ENCODE measurements at regions not wholly inside any gene's neighbourhood (a gene's known extent, or its start where the extent isn't known, plus 50 kb on each side); places are given as distances from the start of the nearest gene placed in this dataset.

- Histone ChIP-seq H3K9me3 (ENCODE audit: control insufficient read depth in 2 of 2, low read length in 2 of 2) (no peaks in the 10 kb centered on the region), H3K4me3 (ENCODE audit: low read depth, low read length) (no peak overlapping the region), H3K27ac (ENCODE audit: insufficient read depth, low read length, poor library complexity, severe bottlenecking) (no peak overlapping the region), H3K27me3 (ENCODE audit: control insufficient read depth, insufficient read depth, low read length) (no peaks in the 10 kb centered on the region), H3K4me1 (ENCODE audit: control insufficient read depth, insufficient read depth, low read length, poor library complexity, severe bottlenecking) (no peaks in the 10 kb centered on the region), H3K36me3 (ENCODE audit: control insufficient read depth, insufficient read depth, low read length) (no peaks in the 10 kb centered on the region)
- peaks cover 0 to 27% (median 9%) of the 10 kb centered on the region in 7 donors for H3K9me3 Mint-ChIP-seq
- DNase-seq (no peak), ATAC-seq (ENCODE audit: low read depth in 2 of 2) (no peak)
- no peaks in the 10 kb centered on the region for H3K27me3 Mint-ChIP-seq
- no peak overlapping the region for H3K27ac Mint-ChIP-seq
- no peaks in the 10 kb centered on the region for H3K4me1 Mint-ChIP-seq
- no peak overlapping the region for H3K4me3 Mint-ChIP-seq
- no peaks in the 10 kb centered on the region for H3K36me3 Mint-ChIP-seq
These were observed 1282.7 kb upstream of the GYPC start for GRCh38 chr2:125373293-125373692.

- Mint-ChIP-seq H3K4me1 (no peaks in the 10 kb centered on the region), H3K4me3 (no peak overlapping the region), H3K9me3 (peaks cover under 1 to 10% (median 8%) of the 10 kb centered on the region in 7 donors), H3K36me3 (no peaks in the 10 kb centered on the region), H3K27ac (no peak overlapping the region), H3K27me3 (no peaks in the 10 kb centered on the region)
- H3K27me3 ChIP-seq (ENCODE audit: control insufficient read depth, insufficient read depth, low read length), result no peaks in the 10 kb centered on the region
- H3K27ac ChIP-seq (ENCODE audit: insufficient read depth, low read length, poor library complexity, severe bottlenecking), result no peak overlapping the region
- no peak overlapping the region for H3K4me3 ChIP-seq (ENCODE audit: low read depth, low read length)
- no peaks in the 10 kb centered on the region for H3K4me1 ChIP-seq (ENCODE audit: control insufficient read depth, insufficient read depth, low read length, poor library complexity, severe bottlenecking)
- ATAC-seq (ENCODE audit: low read depth in 2 of 2), result no peak
- H3K9me3 ChIP-seq (ENCODE audit: control insufficient read depth in 2 of 2, low read length in 2 of 2), result peaks cover 3 to 9% of the 10 kb centered on the region in 2 experiments
- no peak for DNase-seq
- H3K36me3 ChIP-seq (ENCODE audit: control insufficient read depth, insufficient read depth, low read length), result no peaks in the 10 kb centered on the region
These were observed 1269.9 kb upstream of the GYPC start for GRCh38 chr2:125386074-125386473.

GRCh38 chr2:125397535-125398251, 1258.3 kb upstream of the GYPC start:
- Mint-ChIP-seq H3K27ac (no peak overlapping the region), H3K36me3 (no peaks in the 10 kb centered on the region), H3K4me1 (no peaks in the 10 kb centered on the region), H3K27me3 (no peaks in the 10 kb centered on the region), H3K4me3 (no peak overlapping the region), H3K9me3 (peaks cover 1 to 12% (median 8%) of the 10 kb centered on the region in 7 donors)
- no peaks in the 10 kb centered on the region for H3K36me3 ChIP-seq (ENCODE audit: control insufficient read depth, insufficient read depth, low read length)
- H3K9me3 ChIP-seq (ENCODE audit: control insufficient read depth in 2 of 2, low read length in 2 of 2), result peaks cover 0 to 14% of the 10 kb centered on the region in 2 experiments
- no peak overlapping the region for H3K4me3 ChIP-seq (ENCODE audit: low read depth, low read length)
- no peak for DNase-seq
- no peak overlapping the region for H3K27ac ChIP-seq (ENCODE audit: insufficient read depth, low read length, poor library complexity, severe bottlenecking)
- no peaks in the 10 kb centered on the region for H3K4me1 ChIP-seq (ENCODE audit: control insufficient read depth, insufficient read depth, low read length, poor library complexity, severe bottlenecking)
- H3K27me3 ChIP-seq (ENCODE audit: control insufficient read depth, insufficient read depth, low read length), result no peaks in the 10 kb centered on the region
- no peak for ATAC-seq (ENCODE audit: low read depth in 2 of 2)

- no peak for DNase-seq
- peaks cover 0 to 17% of the 10 kb centered on the region in 2 experiments for H3K9me3 ChIP-seq (ENCODE audit: control insufficient read depth in 2 of 2, low read length in 2 of 2)
- no peak overlapping the region for H3K27ac Mint-ChIP-seq
- no peak overlapping the region for H3K27ac ChIP-seq (ENCODE audit: insufficient read depth, low read length, poor library complexity, severe bottlenecking)
- H3K4me1 ChIP-seq (ENCODE audit: control insufficient read depth, insufficient read depth, low read length, poor library complexity, severe bottlenecking), result no peaks in the 10 kb centered on the region
- H3K36me3 Mint-ChIP-seq, result no peaks in the 10 kb centered on the region
- peaks cover 0 to 17% (median 4%) of the 10 kb centered on the region in 7 donors for H3K9me3 Mint-ChIP-seq
- no peak overlapping the region for H3K4me3 ChIP-seq (ENCODE audit: low read depth, low read length)
- H3K4me1 Mint-ChIP-seq, result no peaks in the 10 kb centered on the region
- no peaks in the 10 kb centered on the region for H3K36me3 ChIP-seq (ENCODE audit: control insufficient read depth, insufficient read depth, low read length)
- no peaks in the 10 kb centered on the region for H3K27me3 ChIP-seq (ENCODE audit: control insufficient read depth, insufficient read depth, low read length)
- no peaks in the 10 kb centered on the region for H3K27me3 Mint-ChIP-seq
- ATAC-seq (ENCODE audit: low read depth in 2 of 2), result no peak
- H3K4me3 Mint-ChIP-seq, result no peak overlapping the region
These were observed 1257.0 kb upstream of the GYPC start for GRCh38 chr2:125398738-125399524.

GRCh38 chr2:125405816-125406215, 1250.1 kb upstream of the GYPC start:
- H3K27me3 ChIP-seq (ENCODE audit: control insufficient read depth, insufficient read depth, low read length), result no peaks in the 10 kb centered on the region

GRCh38 chr2:125408874-125409538, 1247.0 kb upstream of the GYPC start:
- peaks cover 2 to 9% (median 4%) of the 10 kb centered on the region in 7 donors for H3K9me3 Mint-ChIP-seq
- H3K4me3 Mint-ChIP-seq, result no peak overlapping the region
- no peak overlapping the region for H3K4me3 ChIP-seq (ENCODE audit: low read depth, low read length)
- no peaks in the 10 kb centered on the region for H3K27me3 ChIP-seq (ENCODE audit: control insufficient read depth, insufficient read depth, low read length)
- H3K27me3 Mint-ChIP-seq, result no peaks in the 10 kb centered on the region
- DNase-seq (no peak), ATAC-seq (ENCODE audit: low read depth in 2 of 2) (no peak)
- no peaks in the 10 kb centered on the region for H3K36me3 Mint-ChIP-seq
- H3K36me3 ChIP-seq (ENCODE audit: control insufficient read depth, insufficient read depth, low read length), result no peaks in the 10 kb centered on the region
- no peaks in the 10 kb centered on the region for H3K9me3 ChIP-seq (ENCODE audit: control insufficient read depth in 2 of 2, low read length in 2 of 2)
- no peaks in the 10 kb centered on the region for H3K4me1 Mint-ChIP-seq
- H3K4me1 ChIP-seq (ENCODE audit: control insufficient read depth, insufficient read depth, low read length, poor library complexity, severe bottlenecking), result no peaks in the 10 kb centered on the region
- no peak overlapping the region for H3K27ac Mint-ChIP-seq
- H3K27ac ChIP-seq (ENCODE audit: insufficient read depth, low read length, poor library complexity, severe bottlenecking), result no peak overlapping the region

More at GRCh38 chr2:125405816-125406215, 1250.1 kb upstream of the GYPC start:
- ATAC-seq (ENCODE audit: low read depth in 2 of 2), result no peak
- DNase-seq, result no peak
- no peaks in the 10 kb centered on the region for H3K36me3 ChIP-seq (ENCODE audit: control insufficient read depth, insufficient read depth, low read length)
- H3K27ac ChIP-seq (ENCODE audit: insufficient read depth, low read length, poor library complexity, severe bottlenecking), result no peak overlapping the region
- H3K4me1 Mint-ChIP-seq, result no peaks in the 10 kb centered on the region
- no peak overlapping the region for H3K4me3 Mint-ChIP-seq
- H3K4me3 ChIP-seq (ENCODE audit: low read depth, low read length), result no peak overlapping the region
- H3K4me1 ChIP-seq (ENCODE audit: control insufficient read depth, insufficient read depth, low read length, poor library complexity, severe bottlenecking), result no peaks in the 10 kb centered on the region
- peaks cover 2 to 20% (median 7%) of the 10 kb centered on the region in 7 donors for H3K9me3 Mint-ChIP-seq
- no peaks in the 10 kb centered on the region for H3K36me3 Mint-ChIP-seq
- H3K27ac Mint-ChIP-seq, result no peak overlapping the region
- H3K27me3 Mint-ChIP-seq, result no peaks in the 10 kb centered on the region
- peaks cover 0 to 5% of the 10 kb centered on the region in 2 experiments for H3K9me3 ChIP-seq (ENCODE audit: control insufficient read depth in 2 of 2, low read length in 2 of 2)

GRCh38 chr2:125418483-125418882, 1237.5 kb upstream of the GYPC start:
- Mint-ChIP-seq H3K9me3 (peaks cover 0 to 11% (median 2%) of the 10 kb centered on the region in 7 donors), H3K36me3 (no peaks in the 10 kb centered on the region), H3K4me3 (no peak overlapping the region), H3K4me1 (no peaks in the 10 kb centered on the region), H3K27ac (no peak overlapping the region), H3K27me3 (no peaks in the 10 kb centered on the region)
- no peaks in the 10 kb centered on the region for H3K36me3 ChIP-seq (ENCODE audit: control insufficient read depth, insufficient read depth, low read length)
- ATAC-seq (ENCODE audit: low read depth in 2 of 2), result no peak
- H3K9me3 ChIP-seq (ENCODE audit: control insufficient read depth in 2 of 2, low read length in 2 of 2), result no peaks in the 10 kb centered on the region
- H3K27me3 ChIP-seq (ENCODE audit: control insufficient read depth, insufficient read depth, low read length), result no peaks in the 10 kb centered on the region
- H3K4me3 ChIP-seq (ENCODE audit: low read depth, low read length), result no peak overlapping the region
- no peaks in the 10 kb centered on the region for H3K4me1 ChIP-seq (ENCODE audit: control insufficient read depth, insufficient read depth, low read length, poor library complexity, severe bottlenecking)
- no peak for DNase-seq
- H3K27ac ChIP-seq (ENCODE audit: insufficient read depth, low read length, poor library complexity, severe bottlenecking), result no peak overlapping the region
